H1 (cell line): ENCODE measurements at regions not wholly inside any gene's neighbourhood (a gene's known extent, or its start where the extent isn't known, plus 50 kb on each side); places are given as distances from the start of the nearest gene placed in this dataset.

ENCODE experiments used
- CTCF ChIA-PET: fragments of 300-600 bp; sonication (Branson Sonifier 250); formaldehyde crosslinking; loops from one replicate; lab custom pipeline; 2021; ENCODE audit not compliant: partially characterized antibody; lab: Charles Lee
- POLR2A ChIA-PET: fragments of 300-600 bp; sonication (Branson Sonifier 250); formaldehyde crosslinking; loops from one replicate; lab custom pipeline; 2021; ENCODE audit warnings: inconsistent platforms; ENCODE audit not compliant: partially characterized antibody; lab: Charles Lee
- DNase-seq, 2 experiments: peaks; one replicate each; pipeline versions ENCODE4 v3.0.0 to v3.0.0-alpha.2; 2010 to 2022; ENCODE audit warnings: low spot score in 2 of 2, low read depth in 1 of 2, mixed read lengths in 1 of 2
- FAIRE-seq: peaks from 2 replicates; lab custom pipeline; 2011; peaks lifted over from hg19 to GRCh38; lab: Jason Lieb, UNC
- H2AFZ ChIP-seq: 2 replicates; pipeline ENCODE4 v1.8.1; 2012; ENCODE audit warnings: low read length, inconsistent platforms
- H2AK5ac ChIP-seq: 2 replicates; pipeline ENCODE4 v1.6.1; 2013; ENCODE audit warnings: low read depth, low read length
- H2BK120ac ChIP-seq: replicated peaks from 2 replicates; pipeline ENCODE3; 2013; ENCODE audit warnings: low read depth, low read length, inconsistent platforms
- H2BK12ac ChIP-seq: 2 replicates; pipeline ENCODE4 v1.6.1; 2013; ENCODE audit warnings: low read depth, low read length
- H2BK15ac ChIP-seq: 2 replicates; pipeline ENCODE4 v1.6.1; 2013; ENCODE audit warnings: low read length
- H2BK20ac ChIP-seq: 2 replicates; pipeline ENCODE4 v1.6.1; 2013; ENCODE audit warnings: low read length
- H2BK5ac ChIP-seq: 2 replicates; pipeline ENCODE4 v1.6.1; 2013; ENCODE audit warnings: low read depth, low read length
- H3K14ac ChIP-seq: 2 replicates; pipeline ENCODE4 v1.6.1; 2013; ENCODE audit warnings: inconsistent platforms; ENCODE audit not compliant: insufficient read length
- H3K18ac ChIP-seq: 2 replicates; pipeline ENCODE4 v1.6.1; 2013; ENCODE audit warnings: low read length; ENCODE audit errors: extremely low read depth
- H3K23ac ChIP-seq: 2 replicates; pipeline ENCODE4 v1.6.1; 2013; ENCODE audit warnings: inconsistent platforms; ENCODE audit not compliant: insufficient read length
- H3K23me2 ChIP-seq: 2 replicates; pipeline ENCODE4 v1.6.1; 2013; ENCODE audit warnings: low read depth, low read length
- H3K27ac ChIP-seq: 2 replicates; pipeline ENCODE4 v1.6.1; 2011; ENCODE audit warnings: low read depth, low read length, inconsistent platforms
- H3K27me3 ChIP-seq, 4 experiments: replicated peaks in 1 of 4; 1 replicate in 1 of 4; 2 replicates in 3 of 4; pipeline versions ENCODE4 v1.6.1 to v1.8.1; 2011 to 2013; ENCODE audit warnings: low read length in 3 of 4, mild to moderate bottlenecking in 3 of 4, inconsistent platforms in 2 of 4, mixed read lengths in 2 of 4, moderate library complexity in 1 of 4; ENCODE audit not compliant: control insufficient read depth in 3 of 4, insufficient read depth in 3 of 4; ENCODE audit errors: extremely low read depth in 1 of 4
- H3K36me3 ChIP-seq, 4 experiments: 2 replicates each; pipeline versions ENCODE4 v1.6.1 to v1.8.1; 2011 to 2013; ENCODE audit warnings: mild to moderate bottlenecking in 4 of 4, low read length in 3 of 4, moderate library complexity in 2 of 4, control low read depth in 1 of 4, inconsistent platforms in 1 of 4; ENCODE audit not compliant: insufficient read depth in 4 of 4, control insufficient read depth in 2 of 4
- H3K4ac ChIP-seq: replicated peaks from 2 replicates; pipeline ENCODE3; 2013; ENCODE audit warnings: low read length, low read depth, mixed read lengths, inconsistent platforms; ENCODE audit not compliant: insufficient read length
- H3K4me1 ChIP-seq, 4 experiments: replicated peaks in 1 of 4; 1 replicate in 1 of 4; 2 replicates in 3 of 4; pipeline versions ENCODE4 v1.6.1 to v1.8.1; 2011 to 2013; ENCODE audit warnings: low read length in 3 of 4, inconsistent platforms in 2 of 4, mixed read lengths in 1 of 4; ENCODE audit not compliant: insufficient read depth in 4 of 4, control insufficient read depth in 3 of 4
- H3K4me2 ChIP-seq, 2 experiments: 2 replicates each; pipeline versions ENCODE4 v1.6.1 to v1.8.1; 2011 to 2013; ENCODE audit warnings: low read depth in 2 of 2, low read length in 2 of 2, control low read depth in 1 of 2, inconsistent platforms in 1 of 2, mild to moderate bottlenecking in 1 of 2; ENCODE audit not compliant: insufficient read depth in 1 of 2
- H3K4me3 ChIP-seq, 4 experiments: fragments of 200-600, 300-600 bp in 1 of 4; sonication (generic), shearing (Covaris generic), sonication (Bioruptor Twin) in 1 of 4; 2 replicates each; pipeline versions ENCODE4 v1.5.1 to v1.8.1; 2011 to 2016; ENCODE audit warnings: low read length in 4 of 4, low read depth in 3 of 4, control low read depth in 2 of 4, inconsistent platforms in 2 of 4, mild to moderate bottlenecking in 2 of 4, mixed read lengths in 1 of 4, moderate library complexity in 1 of 4; ENCODE audit not compliant: insufficient read depth in 2 of 4; ENCODE audit errors: extremely low read depth in 1 of 4
- H3K56ac ChIP-seq: replicated peaks from 2 replicates; pipeline ENCODE3; 2013; ENCODE audit warnings: low read depth, mild to moderate bottlenecking, mixed read lengths, low read length, inconsistent platforms; ENCODE audit not compliant: insufficient read length
- H3K79me1 ChIP-seq: 2 replicates; pipeline ENCODE4 v1.6.1; 2013; ENCODE audit warnings: low read depth, low read length, control low read depth
- H3K79me2 ChIP-seq, 2 experiments: 2 replicates each; pipeline versions ENCODE4 v1.6.1 to v1.8.1; 2012 to 2013; ENCODE audit warnings: low read length in 2 of 2, mild to moderate bottlenecking in 2 of 2, inconsistent platforms in 1 of 2; ENCODE audit not compliant: insufficient read depth in 2 of 2, control insufficient read depth in 1 of 2
- H3K9ac ChIP-seq, 4 experiments: replicated peaks in 1 of 4; 1 replicate in 1 of 4; 2 replicates in 3 of 4; pipeline versions ENCODE4 v1.6.1 to v1.8.1; 2011 to 2013; ENCODE audit warnings: low read depth in 3 of 4, low read length in 3 of 4, control low read depth in 2 of 4, mild to moderate bottlenecking in 2 of 4, moderate library complexity in 2 of 4, inconsistent platforms in 1 of 4; ENCODE audit errors: extremely low read depth in 1 of 4
- H3K9me3 ChIP-seq, 2 experiments: 2 replicates each; pipeline versions ENCODE4 v1.6.1 to v1.8.1; 2012 to 2013; ENCODE audit warnings: mild to moderate bottlenecking in 2 of 2, moderate library complexity in 2 of 2, control low read depth in 1 of 2, inconsistent platforms in 1 of 2, low read depth in 1 of 2, low read length in 1 of 2, mixed read lengths in 1 of 2; ENCODE audit not compliant: insufficient read depth in 2 of 2
- H4K20me1 ChIP-seq, 2 experiments: replicated peaks in 1 of 2; 2 replicates each; pipeline versions ENCODE3 to v1.8.1; 2011 to 2013; ENCODE audit warnings: inconsistent platforms in 2 of 2, low read length in 2 of 2, mild to moderate bottlenecking in 1 of 2; ENCODE audit not compliant: insufficient read depth in 2 of 2, control insufficient read depth in 1 of 2
- H4K5ac ChIP-seq: 2 replicates; pipeline ENCODE4 v1.6.1; 2013; ENCODE audit warnings: low read length, low read depth, mixed read lengths, inconsistent platforms; ENCODE audit not compliant: insufficient read length
- H4K8ac ChIP-seq: 2 replicates; pipeline ENCODE4 v1.8.0; 2013; ENCODE audit warnings: mild to moderate bottlenecking, moderate library complexity, low read length, inconsistent platforms; ENCODE audit not compliant: insufficient read depth; ENCODE audit errors: extremely low read depth
- H4K91ac ChIP-seq: replicated peaks from 2 replicates; pipeline ENCODE3; 2013; ENCODE audit warnings: low read length, mixed read lengths, inconsistent platforms; ENCODE audit not compliant: insufficient read length
- CBX8 ChIP-seq: fragments of 300-800, 300-1000 bp; sonication (generic); IDR thresholded peaks from 2 replicates; pipeline ENCODE4 v1.7.1; 2016; ENCODE audit warnings: low read depth, low read length, borderline replicate concordance
- JUN ChIP-seq: IDR thresholded peaks from 2 replicates; pipeline ENCODE4 v1.6.1; 2011; ENCODE audit warnings: low read depth, mild to moderate bottlenecking, improper control_type of control experiment, low read length
- NANOG ChIP-seq: IDR thresholded peaks from 2 replicates; pipeline ENCODE4 v1.6.1; 2011; ENCODE audit warnings: low read length, low read depth, mild to moderate bottlenecking, inconsistent platforms; ENCODE audit not compliant: insufficient read depth, poor library complexity, severe bottlenecking
- NRF1 ChIP-seq: IDR thresholded peaks from 2 replicates; pipeline ENCODE4 v1.6.1; 2011; ENCODE audit warnings: mild to moderate bottlenecking, low read depth, low read length, improper control_type of control experiment
- TCF12 ChIP-seq: IDR thresholded peaks from 2 replicates; pipeline ENCODE4 v1.6.1; 2011; ENCODE audit warnings: low read depth, mild to moderate bottlenecking, low read length
- ZNF274 ChIP-seq: IDR thresholded peaks from 2 replicates; pipeline ENCODE4 v1.7.0; 2012; ENCODE audit warnings: low read length, borderline replicate concordance; ENCODE audit errors: extremely low read depth
- WGBS, 2 experiments: shearing (Covaris generic) in 1 of 2; methylation state at CpG; one replicate each; pipeline versions ENCODE4 v1.1.6 to v1.1.7; 2013 to 2015; ENCODE audit warnings: low lambda C conversion rate in 2 of 2, mixed read lengths in 2 of 2, inconsistent platforms in 1 of 2, low coverage in 1 of 2, missing lambda C conversion rate in 1 of 2; ENCODE audit not compliant: insufficient replicate concordance in 2 of 2, insufficient coverage in 1 of 2, insufficient read length in 1 of 2; ENCODE audit errors: extremely low coverage in 1 of 2, missing lambda C conversion rate in 1 of 2; 5-methylcytosine and 5-hydroxymethylcytosine counted together

DNA sequence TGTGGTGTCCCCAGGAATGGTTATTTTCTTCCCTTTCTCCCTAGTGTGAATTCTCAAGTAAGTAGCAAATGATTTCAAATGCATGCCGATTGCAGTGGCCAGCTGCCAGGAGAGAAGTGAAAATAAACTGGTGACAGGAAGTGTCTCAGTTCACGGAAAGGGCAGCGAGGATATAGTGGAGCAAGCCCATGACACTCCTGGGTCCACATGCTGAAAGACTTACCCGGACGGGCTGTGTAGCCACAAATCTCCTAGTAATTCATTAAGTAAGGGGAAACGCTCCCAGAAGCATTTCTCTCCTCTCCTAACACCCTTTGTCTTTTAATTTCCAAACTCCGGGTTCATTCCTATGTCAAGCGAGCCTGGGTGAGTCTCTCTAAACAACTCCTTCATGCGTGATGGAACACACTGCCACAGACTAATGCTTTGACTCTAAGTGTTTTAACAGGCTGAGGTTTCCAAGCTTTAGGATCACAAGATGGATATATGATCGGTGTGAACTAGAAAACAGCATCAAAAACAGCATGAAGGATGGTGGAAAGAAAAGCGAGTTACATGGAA, 125.6 kb downstream of the CYP26A1 start:
- Histone ChIP-seq H4K20me1 (no peaks in the 10 kb centered on the region), H3K4ac (no peak overlapping the region), H3K56ac (no peak overlapping the region), H3K14ac (no peak overlapping the region), H3K79me1 (no peaks in the 10 kb centered on the region), H3K4me1 (peaks cover 0 to 13% (median 9%) of the 10 kb centered on the region in 4 experiments; a peak in 6 of 7 replicates), H2BK12ac (no peak overlapping the region), H2AFZ (peak overlapping the region; percentile 10; the same call in 1 of the 2 replicates), H3K9ac (no peak overlapping the region), H3K27me3 (no peaks in the 10 kb centered on the region), H2BK5ac (no peak overlapping the region), H3K9me3 (no peaks in the 10 kb centered on the region), H2BK15ac (no peak overlapping the region), H2BK20ac (peak overlapping the region; percentile 92), H3K36me3 (no peaks in the 10 kb centered on the region), H3K79me2 (no peaks in the 10 kb centered on the region), H3K27ac (no peak overlapping the region), H4K5ac (peak overlapping the region; percentile 54), H3K4me3 (no peak overlapping the region), H4K8ac (no peak overlapping the region), H3K23me2 (no peaks in the 10 kb centered on the region), H3K23ac (no peak overlapping the region), H4K91ac (no peak overlapping the region), H3K18ac (no peak overlapping the region; the same call in 1 of the 2 replicates), H2AK5ac (no peak overlapping the region), H2BK120ac (peak overlapping the region; percentile 56), H3K4me2 (no peak overlapping the region; a peak in 1 of 4 replicates)
- 58% methylated on average over 11 of the region's 11 CpGs; no CpG with 5 or more reads in 1 of the 2 experiments for WGBS, 2 experiments
- FAIRE-seq, result peak; percentile 28
- ChIA-PET CTCF (interaction anchor here (1.0 to 1.5 kb wide), 3 partner anchors 8 to 134 kb away, joined by 3 to 5 read pairs (median 3); no protein-coding TSS in a partner anchor), POLR2A (interaction anchor here (1.1 kb wide), 1 partner anchor 71 kb away, joined by 3 read pairs; no protein-coding TSS in a partner anchor)
- DNase-seq, result no peak
- TF ChIP-seq CBX8, result no peak
- TF ChIP-seq NRF1, result no peak
- TF ChIP-seq JUN, result no peak
- TF ChIP-seq NANOG, result no peak
- TF ChIP-seq ZNF274, result no peak
- no peak for TF ChIP-seq TCF12
